ENCODE measurements at regions not wholly inside any gene's neighbourhood (a gene's known extent, or its start where the extent isn't known, plus 50 kb on each side); places are given as distances from the start of the nearest gene placed in this dataset.

- TF ChIP-seq CTCF (conservative IDR thresholded peaks at IDR 0.05) (no peak), EZH2 (IDR thresholded peaks at IDR 0.05; ENCODE audit: low read depth) (no peak)
Measured at GRCh38 chr15:79140846-79141570, 50.4 kb upstream of the RASGRF1 start.
